ENCODE measurements at regions not wholly inside any gene's neighbourhood (a gene's known extent, or its start where the extent isn't known, plus 50 kb on each side); places are given as distances from the start of the nearest gene placed in this dataset.
"Not testable (repeated sequence)": the region's sequence is repeated elsewhere in the genome, so short reads cannot be mapped to it uniquely, and the experiment has no call there.

- CTCF ChIA-PET: no interaction called here
- TF ChIP-seq SIN3A (IDR thresholded peaks at IDR 0.05; ENCODE audit: borderline replicate concordance, low read depth, low read length) (no peak), FOSL2 (IDR thresholded peaks at IDR 0.05; ENCODE audit: borderline replicate concordance, low read depth) (no peak), JUND (IDR thresholded peaks at IDR 0.05) (no peak), MAX (IDR thresholded peaks at IDR 0.05; ENCODE audit: low read depth) (no peak), TEAD4 (IDR thresholded peaks at IDR 0.05; ENCODE audit: borderline replicate concordance, insufficient read depth) (no peak), MXI1 (IDR thresholded peaks at IDR 0.05; ENCODE audit: low read depth, low read length) (no peak), MEF2A (IDR thresholded peaks at IDR 0.05; ENCODE audit: borderline replicate concordance, low read depth) (no peak), NRF1 (IDR thresholded peaks at IDR 0.05; ENCODE audit: low read depth, low read length) (no peak)
- H3K27ac ChIP-seq (ENCODE audit: low read depth in 2 of 2, low read length in 1 of 2): no peak overlapping the region
- H3K9me2 ChIP-seq: no peaks in the 10 kb centered on the region
- H3K79me2 ChIP-seq (ENCODE audit: insufficient read depth): no peaks in the 10 kb centered on the region
- H4K20me1 ChIP-seq (ENCODE audit: insufficient read depth): no peaks in the 10 kb centered on the region
- no peak for DNase-seq
- no peak overlapping the region for H3K4me2 ChIP-seq
- no peaks in the 10 kb centered on the region for H3K27me3 ChIP-seq (ENCODE audit: insufficient read depth)
- H3K4me3 ChIP-seq (ENCODE audit: low read depth in 2 of 2, low read length in 1 of 2): no peak overlapping the region
- H3K4me1 ChIP-seq (ENCODE audit: control insufficient read depth in 1 of 2, insufficient read depth in 2 of 2, low read depth in 1 of 2, low read length in 1 of 2): no peaks in the 10 kb centered on the region
- POLR2A ChIA-PET: no interaction called here
- no peaks in the 10 kb centered on the region for H3F3A ChIP-seq (replicated peaks; ENCODE audit: insufficient read depth)
- no peaks in the 10 kb centered on the region for H3K36me3 ChIP-seq (replicated peaks in 1 of 2; ENCODE audit: control insufficient read depth in 1 of 2, insufficient read depth in 2 of 2, low read length in 1 of 2)
- WGBS (ENCODE audit: low lambda C conversion rate): 52% methylated on average over 7 of the region's 7 CpGs
- no peak overlapping the region for H3K9ac ChIP-seq
- no peak overlapping the region for H2AFZ ChIP-seq (ENCODE audit: low read depth)
- no peaks in the 10 kb centered on the region for H3K9me3 ChIP-seq
Observed at GRCh38 chr13:24619282-24619681, 60.9 kb upstream of the ATP12A start.

- H4K20me1 ChIP-seq (ENCODE audit: insufficient read depth); H3K9me3 ChIP-seq; H3F3A ChIP-seq (replicated peaks; ENCODE audit: insufficient read depth); H3K4me3 ChIP-seq (ENCODE audit: low read depth in 2 of 2, low read length in 1 of 2); H3K79me2 ChIP-seq (ENCODE audit: insufficient read depth); H2AFZ ChIP-seq (ENCODE audit: low read depth); H3K27ac ChIP-seq (ENCODE audit: low read depth in 2 of 2, low read length in 1 of 2); H3K36me3 ChIP-seq (replicated peaks in 1 of 2; ENCODE audit: control insufficient read depth in 1 of 2, insufficient read depth in 2 of 2, low read length in 1 of 2); POLR2A ChIA-PET; H3K4me1 ChIP-seq (ENCODE audit: control insufficient read depth in 1 of 2, insufficient read depth in 2 of 2, low read depth in 1 of 2, low read length in 1 of 2); DNase-seq; H3K27me3 ChIP-seq (ENCODE audit: insufficient read depth); H3K4me2 ChIP-seq; H3K9ac ChIP-seq; H3K9me2 ChIP-seq: not testable (repeated sequence)
- CTCF ChIA-PET: interaction anchor here (0.7 kb wide), 1 partner anchor 766 kb away, joined by 3 read pairs; no protein-coding TSS in a partner anchor
- WGBS (ENCODE audit: low lambda C conversion rate): 55% methylated on average over 8 of the region's 8 CpGs
Observed at GRCh38 chr13:24622481-24623148, 57.6 kb upstream of the ATP12A start.

GRCh38 chr13:24623149-24623665 is 57.0 kb upstream of the ATP12A start:
- H3K27me3 ChIP-seq (ENCODE audit: insufficient read depth): no peaks in the 10 kb centered on the region
- H4K20me1 ChIP-seq (ENCODE audit: insufficient read depth): no peaks in the 10 kb centered on the region
- 40% methylated on average over 4 of the region's 18 CpGs for WGBS (ENCODE audit: low lambda C conversion rate)
- no peaks in the 10 kb centered on the region for H3F3A ChIP-seq (replicated peaks; ENCODE audit: insufficient read depth)
- H3K36me3 ChIP-seq (replicated peaks in 1 of 2; ENCODE audit: control insufficient read depth in 1 of 2, insufficient read depth in 2 of 2, low read length in 1 of 2): no peaks in the 10 kb centered on the region
- DNase-seq: no peak
- H3K9me2 ChIP-seq: no peaks in the 10 kb centered on the region
- ChIA-PET POLR2A (no interaction called here), CTCF (no interaction called here)
- no peak overlapping the region for H3K4me2 ChIP-seq
- no peaks in the 10 kb centered on the region for H3K79me2 ChIP-seq (ENCODE audit: insufficient read depth)
- H3K9ac ChIP-seq: no peak overlapping the region
- H2AFZ ChIP-seq (ENCODE audit: low read depth): no peak overlapping the region
- TF ChIP-seq MAX (IDR thresholded peaks at IDR 0.05; ENCODE audit: low read depth): no peak
- TF ChIP-seq RCOR1 (IDR thresholded peaks at IDR 0.05; ENCODE audit: low read length): no peak
- TF ChIP-seq USF2 (IDR thresholded peaks at IDR 0.05; ENCODE audit: borderline replicate concordance, low read depth, low read length): no peak
- no peak for TF ChIP-seq GABPA (IDR thresholded peaks at IDR 0.05; ENCODE audit: low read depth)
- no peak for TF ChIP-seq MXI1 (IDR thresholded peaks at IDR 0.05; ENCODE audit: low read depth, low read length)
- TF ChIP-seq ELF1 (IDR thresholded peaks at IDR 0.05): no peak
- no peak for TF ChIP-seq TCF12 (IDR thresholded peaks at IDR 0.05)
- no peak overlapping the region for H3K4me3 ChIP-seq (ENCODE audit: low read depth in 2 of 2, low read length in 1 of 2)
- H3K9me3 ChIP-seq: no peaks in the 10 kb centered on the region
- H3K4me1 ChIP-seq (ENCODE audit: control insufficient read depth in 1 of 2, insufficient read depth in 2 of 2, low read depth in 1 of 2, low read length in 1 of 2): no peaks in the 10 kb centered on the region
- H3K27ac ChIP-seq (ENCODE audit: low read depth in 2 of 2, low read length in 1 of 2): no peak overlapping the region
